Activated CD4-positive, alpha-beta memory T cell treated with anti-CD3 and anti-CD28 coated beads, Interleukin-2, amount 10 ng/mL, durations not matched to agents 7 days and 5 days (primary cell): ENCODE measurements at regions not wholly inside any gene's neighbourhood (a gene's known extent, or its start where the extent isn't known, plus 50 kb on each side); places are given as distances from the start of the nearest gene placed in this dataset.
"Not testable (repeated sequence)": the region's sequence is repeated elsewhere in the genome, so short reads cannot be mapped to it uniquely, and the experiment has no call there.

Experiments used
- CTCF ChIA-PET: fragments of 350-600 bp; sonication (Branson Sonifier 250); formaldehyde crosslinking; loops from one replicate; lab custom pipeline; 2021; ENCODE audit warnings: antibody characterized with exemption, inconsistent platforms; lab: Charles Lee
- POLR2A ChIA-PET: fragments of 350-600 bp; sonication (Branson Sonifier 250); formaldehyde crosslinking; loops from one replicate; lab custom pipeline; 2021; ENCODE audit warnings: antibody characterized with exemption; lab: Charles Lee
- DNase-seq: peaks from one replicate; pipeline ENCODE4 v3.0.0-alpha.2; 2020
- H3K27ac Mint-ChIP-seq: one replicate; pipeline ENCODE4 v1.8.0; 2021; ENCODE audit warnings: mild to moderate bottlenecking, mixed read lengths
- H3K27me3 Mint-ChIP-seq: one replicate; pipeline ENCODE4 v1.8.0; 2021; ENCODE audit warnings: mixed read lengths
- H3K36me3 Mint-ChIP-seq: one replicate; pipeline ENCODE4 v1.8.0; 2021; ENCODE audit warnings: low read depth, mixed read lengths
- H3K4me1 Mint-ChIP-seq: one replicate; pipeline ENCODE4 v1.8.0; 2021; ENCODE audit warnings: mixed read lengths
- H3K4me3 Mint-ChIP-seq: one replicate; pipeline ENCODE4 v1.8.0; 2021; ENCODE audit warnings: mild to moderate bottlenecking, mixed read lengths
- H3K9me3 Mint-ChIP-seq: one replicate; pipeline ENCODE4 v1.8.0; 2021; ENCODE audit warnings: mixed read lengths

DNA sequence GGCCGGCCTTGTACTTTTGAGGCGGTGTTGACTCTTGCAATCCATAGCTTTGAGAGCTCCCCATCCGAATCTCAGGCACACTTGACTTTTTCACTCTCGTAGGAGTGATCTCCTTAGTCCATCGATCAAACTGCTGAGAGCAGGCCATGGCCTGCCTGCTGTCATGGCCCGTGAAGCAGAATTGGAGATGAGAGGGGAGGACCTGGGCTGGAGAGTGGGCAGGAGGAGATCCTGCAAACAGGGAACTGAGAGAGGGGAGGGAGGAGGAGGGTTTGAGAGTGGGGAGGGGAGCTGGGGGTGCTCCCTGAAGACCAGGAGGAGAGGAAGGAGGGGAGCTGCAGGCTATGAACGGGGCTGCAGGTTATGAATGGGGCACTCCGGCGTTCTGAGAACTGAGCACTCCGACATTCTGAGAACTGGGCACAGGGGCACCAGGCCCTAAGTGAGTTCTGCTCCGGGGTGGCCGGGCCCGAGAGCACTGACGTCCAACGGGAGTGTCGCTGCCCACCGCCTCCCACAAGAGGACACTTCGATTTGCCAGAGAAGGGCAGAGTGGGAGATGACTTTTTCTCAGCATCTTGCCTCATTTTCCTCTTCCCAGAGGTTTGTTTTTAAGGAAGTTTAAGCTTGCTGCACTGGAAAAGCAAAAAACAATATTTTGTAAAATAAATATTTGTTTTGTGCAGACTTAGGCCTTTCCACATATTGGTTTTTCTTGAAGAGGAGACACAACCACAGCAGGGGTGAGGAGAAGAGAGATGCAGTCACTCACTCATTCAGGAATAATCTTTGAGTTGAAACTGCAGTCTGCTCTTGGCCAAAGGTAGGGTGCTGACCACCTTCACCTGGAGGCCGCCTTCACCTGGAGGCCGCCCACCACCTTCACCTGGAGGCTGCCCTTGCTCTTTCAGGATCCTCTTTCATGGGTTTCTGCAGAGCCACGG lies 194.2 kb downstream of the NPIPB11 start:
- H3K27ac Mint-ChIP-seq, CTCF ChIA-PET, H3K4me3 Mint-ChIP-seq, DNase-seq, H3K27me3 Mint-ChIP-seq, H3K4me1 Mint-ChIP-seq, H3K9me3 Mint-ChIP-seq, POLR2A ChIA-PET, H3K36me3 Mint-ChIP-seq: not testable (repeated sequence)

GRCh38 chr16:29211456-29211855 lies 195.1 kb downstream of the NPIPB11 start:
- POLR2A ChIA-PET, CTCF ChIA-PET, H3K9me3 Mint-ChIP-seq: not testable (repeated sequence)

DNA sequence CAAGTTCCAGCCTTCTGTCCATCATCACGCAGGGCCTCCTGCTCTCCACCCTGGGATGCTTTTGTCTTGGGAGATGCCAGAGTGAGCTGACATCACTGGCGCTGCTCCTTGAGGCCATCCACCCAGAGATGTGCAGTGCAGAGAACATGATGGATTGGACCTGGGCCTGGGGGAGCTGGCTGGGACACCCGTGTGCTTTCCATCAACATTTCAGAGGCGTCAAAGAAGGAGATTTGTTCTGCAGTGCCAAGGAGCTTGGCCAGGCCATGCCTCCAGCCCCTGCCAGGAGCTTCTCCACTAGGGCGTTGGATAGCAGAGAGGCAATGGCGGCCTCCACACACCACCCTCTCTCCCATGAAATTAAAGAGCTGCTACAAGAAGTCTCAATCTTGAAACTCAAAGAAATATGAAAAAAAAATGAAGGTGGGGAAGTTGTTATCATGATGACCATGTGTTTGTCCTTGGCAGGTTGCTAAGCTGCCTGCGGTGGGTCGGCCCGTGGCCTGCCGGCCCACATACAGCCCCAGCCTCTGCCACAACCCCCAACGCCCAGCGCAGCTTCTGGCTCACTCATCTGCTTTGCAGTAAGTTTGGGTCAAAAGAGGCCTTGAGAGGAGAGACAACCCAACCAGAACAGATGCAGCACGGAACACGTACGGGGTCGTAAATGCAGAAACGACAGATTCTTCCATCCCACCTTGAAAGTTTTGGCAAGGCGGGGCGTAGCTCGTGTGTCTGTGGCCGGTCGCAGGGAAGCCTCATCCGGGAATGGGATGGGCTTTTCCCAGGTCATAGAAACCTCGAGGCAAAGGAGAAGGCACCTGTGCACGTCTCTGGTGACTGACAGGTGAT lies 196.0 kb downstream of the NPIPB11 start:
- not testable (repeated sequence) for H3K4me1 Mint-ChIP-seq, H3K4me3 Mint-ChIP-seq

More at GRCh38 chr16:29211456-29211855, 195.1 kb downstream of the NPIPB11 start:
- H3K27me3 Mint-ChIP-seq, H3K4me3 Mint-ChIP-seq, H3K4me1 Mint-ChIP-seq, DNase-seq, H3K27ac Mint-ChIP-seq, H3K36me3 Mint-ChIP-seq: not testable (repeated sequence)

DNA sequence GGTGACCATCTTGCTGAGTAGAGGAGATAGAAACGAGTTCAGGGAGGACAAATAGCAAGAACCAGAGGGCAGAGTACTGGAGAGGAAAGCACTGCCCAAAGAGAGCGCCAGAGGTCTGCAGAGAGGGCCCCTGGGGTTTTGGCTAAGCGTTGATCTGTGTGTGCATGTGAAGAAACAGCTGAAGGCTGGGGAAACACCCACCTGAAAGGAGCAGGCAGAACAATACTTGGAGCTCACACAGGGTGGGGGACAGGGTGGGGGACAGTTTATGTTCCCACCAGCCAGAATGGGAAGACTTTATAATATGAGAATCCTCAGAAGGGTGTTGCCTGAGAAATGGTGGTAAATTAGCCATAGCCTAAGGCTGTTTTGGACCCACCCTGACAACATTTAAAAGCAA lies 200.4 kb downstream of the NPIPB11 start:
- H3K9me3 Mint-ChIP-seq = peaks cover 11% of the 10 kb centered on the region
- H3K36me3 Mint-ChIP-seq, H3K27me3 Mint-ChIP-seq, H3K27ac Mint-ChIP-seq, POLR2A ChIA-PET, H3K4me1 Mint-ChIP-seq, H3K4me3 Mint-ChIP-seq, DNase-seq, CTCF ChIA-PET: not testable (repeated sequence)

More for the DNA sequence above, 196.0 kb downstream of the NPIPB11 start:
- H3K27ac Mint-ChIP-seq, H3K36me3 Mint-ChIP-seq, CTCF ChIA-PET, POLR2A ChIA-PET, DNase-seq, H3K27me3 Mint-ChIP-seq: not testable (repeated sequence)
- H3K9me3 Mint-ChIP-seq = peaks cover 11% of the 10 kb centered on the region

- H3K4me3 Mint-ChIP-seq, DNase-seq, POLR2A ChIA-PET, CTCF ChIA-PET, H3K4me1 Mint-ChIP-seq, H3K36me3 Mint-ChIP-seq, H3K27me3 Mint-ChIP-seq, H3K27ac Mint-ChIP-seq: not testable (repeated sequence)
- H3K9me3 Mint-ChIP-seq = peaks cover 11% of the 10 kb centered on the region
Measured at GRCh38 chr16:29205151-29205550, 201.4 kb downstream of the NPIPB11 start.

- DNase-seq = no peak
- ChIA-PET POLR2A (no interaction called here), CTCF (no interaction called here)
- Mint-ChIP-seq H3K27me3 (no peaks in the 10 kb centered on the region), H3K4me3 (no peak overlapping the region), H3K27ac (no peak overlapping the region), H3K9me3 (peaks cover 11% of the 10 kb centered on the region), H3K36me3 (peaks cover 7% of the 10 kb centered on the region), H3K4me1 (no peaks in the 10 kb centered on the region)
Measured at GRCh38 chr16:29204806-29205135, 201.7 kb downstream of the NPIPB11 start.

GRCh38 chr16:29203933-29204805 lies 202.3 kb downstream of the NPIPB11 start:
- POLR2A ChIA-PET, H3K36me3 Mint-ChIP-seq, CTCF ChIA-PET, H3K27ac Mint-ChIP-seq, H3K4me3 Mint-ChIP-seq, H3K4me1 Mint-ChIP-seq, H3K27me3 Mint-ChIP-seq, DNase-seq: not testable (repeated sequence)
- H3K9me3 Mint-ChIP-seq = peaks cover 11% of the 10 kb centered on the region

GRCh38 chr16:29203046-29203932 lies 203.2 kb downstream of the NPIPB11 start:
- CTCF ChIA-PET, H3K27me3 Mint-ChIP-seq, H3K36me3 Mint-ChIP-seq, H3K4me1 Mint-ChIP-seq, DNase-seq, POLR2A ChIA-PET, H3K4me3 Mint-ChIP-seq, H3K27ac Mint-ChIP-seq: not testable (repeated sequence)
- H3K9me3 Mint-ChIP-seq = peaks cover 11% of the 10 kb centered on the region

DNA sequence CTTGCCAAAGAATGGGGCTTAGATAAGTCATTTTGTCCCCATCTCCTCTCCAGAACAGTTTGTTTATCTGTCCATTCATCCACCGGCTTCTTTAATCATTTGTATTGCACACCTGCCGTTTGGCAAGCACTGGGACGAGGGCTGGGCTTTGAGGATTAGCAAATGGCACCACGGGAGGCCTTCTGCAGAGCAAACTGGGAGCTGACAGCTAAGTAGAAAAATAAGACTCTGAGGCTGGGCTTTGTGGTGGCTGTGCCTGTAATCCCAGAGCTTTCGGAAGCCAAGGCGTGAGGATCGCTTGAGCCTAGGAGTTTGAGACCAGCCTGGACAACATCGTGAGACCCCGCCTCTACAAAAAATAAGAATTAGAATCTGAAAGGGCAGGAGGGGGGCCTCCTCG lies 203.9 kb downstream of the NPIPB11 start:
- POLR2A ChIA-PET, H3K27ac Mint-ChIP-seq, DNase-seq, H3K4me1 Mint-ChIP-seq, H3K36me3 Mint-ChIP-seq, H3K4me3 Mint-ChIP-seq, CTCF ChIA-PET, H3K27me3 Mint-ChIP-seq: not testable (repeated sequence)
- H3K9me3 Mint-ChIP-seq = peaks cover 11% of the 10 kb centered on the region

DNA sequence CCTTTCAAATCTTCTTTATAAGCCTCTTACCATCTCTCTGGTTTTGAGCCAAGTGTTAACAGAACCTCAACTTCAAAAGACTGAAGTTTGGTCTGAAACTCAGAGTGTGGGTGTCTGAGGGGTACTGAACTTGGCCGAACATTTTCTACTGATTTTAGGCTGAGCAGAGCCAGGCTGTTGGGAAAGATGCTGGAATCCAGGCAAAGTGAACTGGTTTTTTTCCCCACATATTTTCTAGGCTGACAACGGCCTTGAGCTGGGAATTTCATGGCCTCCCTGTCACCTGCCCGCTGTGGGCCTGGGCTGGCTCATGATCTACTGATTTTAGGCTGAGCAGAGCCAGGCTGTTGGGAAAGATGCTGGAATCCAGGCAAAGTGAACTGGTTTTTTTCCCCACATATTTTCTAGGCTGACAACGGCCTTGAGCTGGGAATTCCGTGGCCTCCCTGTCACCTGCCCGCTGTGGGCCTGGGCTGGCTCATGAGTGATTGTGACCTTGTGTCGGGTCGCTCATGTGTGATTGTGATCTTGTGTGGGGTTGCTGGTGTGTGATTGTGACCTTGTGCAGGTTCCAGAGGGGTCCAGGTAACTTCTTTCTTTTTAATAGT lies 204.4 kb downstream of the NPIPB11 start:
- H3K4me3 Mint-ChIP-seq, H3K4me1 Mint-ChIP-seq, H3K36me3 Mint-ChIP-seq, H3K27me3 Mint-ChIP-seq, CTCF ChIA-PET, POLR2A ChIA-PET, H3K27ac Mint-ChIP-seq, DNase-seq: not testable (repeated sequence)
- peaks cover 11% of the 10 kb centered on the region for H3K9me3 Mint-ChIP-seq

DNA sequence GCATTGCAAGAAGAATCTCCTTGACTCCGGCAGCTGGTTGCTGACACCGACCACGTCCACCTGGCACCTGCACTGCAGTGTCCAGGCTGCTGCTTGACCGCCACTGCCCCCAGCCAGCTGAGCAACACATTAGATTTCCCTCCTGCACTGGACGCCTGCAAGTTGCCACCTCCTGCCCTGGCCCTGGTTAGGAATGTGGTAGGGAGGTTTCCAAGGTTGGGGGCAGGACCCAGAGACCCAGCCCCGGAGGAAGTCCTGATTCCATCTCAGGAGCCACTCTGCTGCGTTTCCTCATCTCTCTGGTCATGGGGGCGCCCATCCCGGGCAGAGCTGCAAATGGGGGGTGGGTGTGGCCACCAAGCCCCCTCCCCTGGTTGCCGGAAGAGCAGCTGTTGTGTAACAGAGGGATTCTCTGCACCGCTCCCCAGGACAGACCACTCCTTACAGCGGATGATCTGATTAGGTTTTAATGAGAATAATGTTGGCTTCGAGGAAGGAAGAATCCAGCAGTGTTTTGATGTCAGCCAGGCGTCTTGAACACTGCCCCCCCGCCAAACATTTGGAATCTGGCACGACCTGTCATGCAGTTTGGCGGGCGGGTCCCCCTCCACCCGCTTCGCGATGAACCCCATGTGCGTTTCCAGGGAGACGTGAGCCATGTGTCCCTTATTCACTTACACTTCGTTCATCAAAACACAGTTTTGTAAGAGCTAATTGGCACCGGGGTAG lies 205.1 kb downstream of the NPIPB11 start:
- not testable (repeated sequence) for H3K9me3 Mint-ChIP-seq, DNase-seq

More for the DNA sequence above, 205.1 kb downstream of the NPIPB11 start:
- H3K27me3 Mint-ChIP-seq, POLR2A ChIA-PET, CTCF ChIA-PET, H3K4me3 Mint-ChIP-seq, H3K27ac Mint-ChIP-seq, H3K36me3 Mint-ChIP-seq, H3K4me1 Mint-ChIP-seq: not testable (repeated sequence)
